ENCODE measurements at regions not wholly inside any gene's neighbourhood (a gene's known extent, or its start where the extent isn't known, plus 50 kb on each side); places are given as distances from the start of the nearest gene placed in this dataset.

- TF ChIP-seq ZNF561 (CRISPR knock-in tag; conservative IDR thresholded peaks at IDR 0.05), result no peak
- TF ChIP-seq MEF2D (tag; conservative IDR thresholded peaks at IDR 0.05; ENCODE audit: low read depth), result 0 out of 2 replicates have a peak, but pooled peaks have one; percentile 39
- no peak for TF ChIP-seq GATAD2B (IDR thresholded peaks at IDR 0.05; ENCODE audit: borderline replicate concordance)
- TF ChIP-seq E2F5 (CRISPR knock-in tag; IDR thresholded peaks at IDR 0.05), result no peak
- no peak for TF ChIP-seq PCBP2 (IDR thresholded peaks at IDR 0.05; ENCODE audit: low read depth, low read length, poor library complexity, severe bottlenecking)
- TF ChIP-seq POLR3G (IDR thresholded peaks at IDR 0.05; ENCODE audit: extremely low read depth, insufficient read length, insufficient replicate concordance), result no peak
- TF ChIP-seq SMARCA4 (IDR thresholded peaks at IDR 0.05), result peak; percentile 94
- TF ChIP-seq, protein P1, sequence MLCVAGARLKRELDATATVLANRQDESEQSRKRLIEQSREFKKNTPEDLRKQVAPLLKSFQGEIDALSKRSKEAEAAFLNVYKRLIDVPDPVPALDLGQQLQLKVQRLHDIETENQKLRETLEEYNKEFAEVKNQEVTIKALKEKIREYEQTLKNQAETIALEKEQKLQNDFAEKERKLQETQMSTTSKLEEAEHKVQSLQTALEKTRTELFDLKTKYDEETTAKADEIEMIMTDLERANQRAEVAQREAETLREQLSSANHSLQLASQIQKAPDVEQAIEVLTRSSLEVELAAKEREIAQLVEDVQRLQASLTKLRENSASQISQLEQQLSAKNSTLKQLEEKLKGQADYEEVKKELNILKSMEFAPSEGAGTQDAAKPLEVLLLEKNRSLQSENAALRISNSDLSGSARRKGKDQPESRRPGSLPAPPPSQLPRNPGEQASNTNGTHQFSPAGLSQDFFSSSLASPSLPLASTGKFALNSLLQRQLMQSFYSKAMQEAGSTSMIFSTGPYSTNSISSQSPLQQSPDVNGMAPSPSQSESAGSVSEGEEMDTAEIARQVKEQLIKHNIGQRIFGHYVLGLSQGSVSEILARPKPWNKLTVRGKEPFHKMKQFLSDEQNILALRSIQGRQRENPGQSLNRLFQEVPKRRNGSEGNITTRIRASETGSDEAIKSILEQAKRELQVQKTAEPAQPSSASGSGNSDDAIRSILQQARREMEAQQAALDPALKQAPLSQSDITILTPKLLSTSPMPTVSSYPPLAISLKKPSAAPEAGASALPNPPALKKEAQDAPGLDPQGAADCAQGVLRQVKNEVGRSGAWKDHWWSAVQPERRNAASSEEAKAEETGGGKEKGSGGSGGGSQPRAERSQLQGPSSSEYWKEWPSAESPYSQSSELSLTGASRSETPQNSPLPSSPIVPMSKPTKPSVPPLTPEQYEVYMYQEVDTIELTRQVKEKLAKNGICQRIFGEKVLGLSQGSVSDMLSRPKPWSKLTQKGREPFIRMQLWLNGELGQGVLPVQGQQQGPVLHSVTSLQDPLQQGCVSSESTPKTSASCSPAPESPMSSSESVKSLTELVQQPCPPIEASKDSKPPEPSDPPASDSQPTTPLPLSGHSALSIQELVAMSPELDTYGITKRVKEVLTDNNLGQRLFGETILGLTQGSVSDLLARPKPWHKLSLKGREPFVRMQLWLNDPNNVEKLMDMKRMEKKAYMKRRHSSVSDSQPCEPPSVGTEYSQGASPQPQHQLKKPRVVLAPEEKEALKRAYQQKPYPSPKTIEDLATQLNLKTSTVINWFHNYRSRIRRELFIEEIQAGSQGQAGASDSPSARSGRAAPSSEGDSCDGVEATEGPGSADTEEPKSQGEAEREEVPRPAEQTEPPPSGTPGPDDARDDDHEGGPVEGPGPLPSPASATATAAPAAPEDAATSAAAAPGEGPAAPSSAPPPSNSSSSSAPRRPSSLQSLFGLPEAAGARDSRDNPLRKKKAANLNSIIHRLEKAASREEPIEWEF (CRISPR knock-in tag; IDR thresholded peaks at IDR 0.05), result no peak
- TF ChIP-seq MCM2 (IDR thresholded peaks at IDR 0.05; ENCODE audit: low read depth), result no peak
- no peak for TF ChIP-seq ELK1 (CRISPR knock-in tag; IDR thresholded peaks at IDR 0.05)
- TF ChIP-seq HNRNPK (IDR thresholded peaks at IDR 0.05; ENCODE audit: low read depth, low read length, poor library complexity, severe bottlenecking), result no peak
- TF ChIP-seq ZNF436 (CRISPR knock-in tag; IDR thresholded peaks at IDR 0.05), result no peak
These were observed 112.8 kb downstream of the PRLHR start (continued) for GRCh38 chr10:118482393-118483331.

Measured in K562 (cell line).